MCF 10A (cell line): ENCODE measurements at regions not wholly inside any gene's neighbourhood (a gene's known extent, or its start where the extent isn't known, plus 50 kb on each side); places are given as distances from the start of the nearest gene placed in this dataset.

Experiments
- BruUV-seq: library from RNA; stranded (reverse); fragments of 400-500 nt; replicated peaks from 2 replicates; lab custom pipeline; 2021; lab: Mats Ljungman, UMichigan
- CTCF ChIA-PET: fragments of 300-600 bp; sonication (Branson Sonifier 250); formaldehyde crosslinking; extraction: SDS; loops from one replicate; lab custom pipeline; 2021; ENCODE audit warnings: antibody characterized with exemption, inconsistent platforms; lab: Yijun Ruan, JAX
- POLR2A ChIA-PET: fragments of 300-600, 350-650 bp; sonication (Branson Sonifier 250); formaldehyde crosslinking; extraction: SDS; loops from one replicate; lab custom pipeline; 2020; ENCODE audit warnings: antibody characterized with exemption, inconsistent platforms; lab: Yijun Ruan, JAX
- DNase-seq: peaks from one replicate; pipeline ENCODE4 v3.0.0-alpha.2; 2018; ENCODE audit not compliant: unreplicated experiment
- H3K27ac Mint-ChIP-seq: one replicate; pipeline ENCODE4 v1.8.0; 2022; ENCODE audit warnings: mild to moderate bottlenecking, low read depth, mixed read lengths; ENCODE audit not compliant: unreplicated experiment
- H3K27me3 Mint-ChIP-seq: one replicate; pipeline ENCODE4 v1.8.0; 2022; ENCODE audit warnings: mixed read lengths; ENCODE audit not compliant: insufficient read depth, unreplicated experiment
- H3K36me3 Mint-ChIP-seq: one replicate; pipeline ENCODE4 v1.8.0; 2022; ENCODE audit warnings: mild to moderate bottlenecking, moderate library complexity, mixed read lengths; ENCODE audit not compliant: insufficient read depth, unreplicated experiment
- H3K4me1 Mint-ChIP-seq: one replicate; pipeline ENCODE4 v1.8.0; 2022; ENCODE audit warnings: mixed read lengths; ENCODE audit not compliant: insufficient read depth, unreplicated experiment
- H3K4me3 Mint-ChIP-seq: one replicate; pipeline ENCODE4 v1.8.0; 2022; ENCODE audit warnings: mild to moderate bottlenecking, moderate library complexity, mixed read lengths; ENCODE audit not compliant: unreplicated experiment
- H3K9me3 Mint-ChIP-seq: one replicate; pipeline ENCODE4 v1.8.0; 2022; ENCODE audit warnings: mixed read lengths; ENCODE audit not compliant: unreplicated experiment
- intact Hi-C: fragments of 100-400 bp; cut with micrococcal nuclease; formaldehyde crosslinking; loops from 2 replicates; pipeline ENCODE4 v1.14.1; 2022
- TF ChIP-seq, protein P1 (sequence below): fragments of 200-600 bp; IDR thresholded peaks from one replicate; pipeline ENCODE4 v1.8.0; 2022; ENCODE audit warnings: antibody characterized with exemption, mild to moderate bottlenecking; ENCODE audit not compliant: unreplicated experiment

DNA sequence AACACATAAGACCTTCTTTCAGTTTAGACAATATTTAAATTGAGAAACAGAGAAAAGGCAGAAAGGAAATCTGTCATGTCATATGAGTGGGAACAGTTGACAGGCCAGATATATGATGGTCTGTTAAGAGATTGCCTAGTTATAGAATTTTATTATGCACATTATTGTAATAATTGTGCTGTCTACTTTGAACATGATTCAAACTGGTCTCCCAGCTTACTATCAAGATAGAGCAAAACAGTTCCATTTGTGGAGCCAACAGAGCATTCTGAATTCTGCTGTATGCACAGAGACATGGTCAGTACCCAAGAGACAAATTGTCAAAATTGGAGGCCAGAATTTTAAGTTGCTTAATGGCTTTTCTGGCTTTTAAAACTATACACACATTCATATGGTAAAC is 139.4 kb downstream of the FBXO8 start:
- no TSS peak for BruUV-seq
- CTCF ChIA-PET = no interaction called here
- H3K27me3 Mint-ChIP-seq = peaks cover 90% of the 10 kb centered on the region
- POLR2A ChIA-PET = no interaction called here
- H3K36me3 Mint-ChIP-seq = no peaks in the 10 kb centered on the region
- no peak overlapping the region for H3K27ac Mint-ChIP-seq
- no peaks in the 10 kb centered on the region for H3K4me1 Mint-ChIP-seq
- intact Hi-C loops = no loop called here
- no peak for DNase-seq
- TF ChIP-seq, protein P1, sequence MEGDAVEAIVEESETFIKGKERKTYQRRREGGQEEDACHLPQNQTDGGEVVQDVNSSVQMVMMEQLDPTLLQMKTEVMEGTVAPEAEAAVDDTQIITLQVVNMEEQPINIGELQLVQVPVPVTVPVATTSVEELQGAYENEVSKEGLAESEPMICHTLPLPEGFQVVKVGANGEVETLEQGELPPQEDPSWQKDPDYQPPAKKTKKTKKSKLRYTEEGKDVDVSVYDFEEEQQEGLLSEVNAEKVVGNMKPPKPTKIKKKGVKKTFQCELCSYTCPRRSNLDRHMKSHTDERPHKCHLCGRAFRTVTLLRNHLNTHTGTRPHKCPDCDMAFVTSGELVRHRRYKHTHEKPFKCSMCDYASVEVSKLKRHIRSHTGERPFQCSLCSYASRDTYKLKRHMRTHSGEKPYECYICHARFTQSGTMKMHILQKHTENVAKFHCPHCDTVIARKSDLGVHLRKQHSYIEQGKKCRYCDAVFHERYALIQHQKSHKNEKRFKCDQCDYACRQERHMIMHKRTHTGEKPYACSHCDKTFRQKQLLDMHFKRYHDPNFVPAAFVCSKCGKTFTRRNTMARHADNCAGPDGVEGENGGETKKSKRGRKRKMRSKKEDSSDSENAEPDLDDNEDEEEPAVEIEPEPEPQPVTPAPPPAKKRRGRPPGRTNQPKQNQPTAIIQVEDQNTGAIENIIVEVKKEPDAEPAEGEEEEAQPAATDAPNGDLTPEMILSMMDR = no peak
- no peaks in the 10 kb centered on the region for H3K9me3 Mint-ChIP-seq
- H3K4me3 Mint-ChIP-seq = no peak overlapping the region

- intact Hi-C loops = no loop called here
- POLR2A ChIA-PET = no interaction called here
Measured at GRCh38 chr4:174141876-174142275, 141.6 kb downstream of the FBXO8 start.

DNA sequence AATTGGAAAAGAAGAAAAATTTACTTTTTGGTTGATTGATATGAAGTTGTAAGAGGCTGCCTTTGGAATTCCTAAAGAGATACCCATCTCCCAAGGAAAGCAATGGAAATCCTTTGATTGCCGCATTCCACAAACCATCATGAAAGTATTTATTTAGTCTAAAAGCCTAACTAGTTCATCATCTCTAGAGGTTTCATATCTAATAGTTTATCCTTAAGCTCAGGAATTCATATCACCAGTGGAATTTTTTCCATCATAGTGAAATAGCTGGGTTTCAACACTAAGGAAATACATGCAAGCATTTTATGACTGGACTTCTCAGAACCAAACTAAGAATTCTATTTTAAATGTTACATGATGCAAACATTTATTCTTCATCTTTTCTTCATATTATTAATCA is 144.9 kb downstream of the FBXO8 start:
- Mint-ChIP-seq H3K27me3 (peaks cover 79% of the 10 kb centered on the region), H3K9me3 (no peaks in the 10 kb centered on the region), H3K27ac (no peak overlapping the region), H3K36me3 (no peaks in the 10 kb centered on the region), H3K4me1 (no peaks in the 10 kb centered on the region), H3K4me3 (no peak overlapping the region)
- BruUV-seq = no TSS peak
- TF ChIP-seq, protein P1 = no peak
- CTCF ChIA-PET = no interaction called here
- DNase-seq = no peak
- POLR2A ChIA-PET = interaction anchor here (0.8 kb wide), 1 partner anchor 15 kb away, joined by 4 read pairs; no protein-coding TSS in a partner anchor
- intact Hi-C loops = no loop called here

More at GRCh38 chr4:174141876-174142275, 141.6 kb downstream of the FBXO8 start:
- H3K4me3 Mint-ChIP-seq = no peak overlapping the region
- no peak overlapping the region for H3K27ac Mint-ChIP-seq
- TF ChIP-seq, protein P1 = no peak
- CTCF ChIA-PET = no interaction called here
- no peak for DNase-seq
- peaks cover 87% of the 10 kb centered on the region for H3K27me3 Mint-ChIP-seq
- H3K4me1 Mint-ChIP-seq = no peaks in the 10 kb centered on the region
- no peaks in the 10 kb centered on the region for H3K36me3 Mint-ChIP-seq
- H3K9me3 Mint-ChIP-seq = no peaks in the 10 kb centered on the region
- BruUV-seq = no TSS peak

- TF ChIP-seq, protein P1 = no peak
- intact Hi-C loops = no loop called here
- Mint-ChIP-seq H3K27ac (no peak overlapping the region), H3K4me3 (no peak overlapping the region), H3K4me1 (no peaks in the 10 kb centered on the region), H3K9me3 (no peaks in the 10 kb centered on the region), H3K27me3 (peaks cover 70% of the 10 kb centered on the region), H3K36me3 (no peaks in the 10 kb centered on the region)
- DNase-seq = no peak
- POLR2A ChIA-PET = no interaction called here
- BruUV-seq = no TSS peak
- CTCF ChIA-PET = no interaction called here
Measured at GRCh38 chr4:174137698-174138097, 145.8 kb downstream of the FBXO8 start.
